ENCODE measurements at regions not wholly inside any gene's neighbourhood (a gene's known extent, or its start where the extent isn't known, plus 50 kb on each side); places are given as distances from the start of the nearest gene placed in this dataset.

GRCh38 chr11:44380820-44381219 is 70.9 kb upstream of the ALX4 start:
- no peaks in the 10 kb centered on the region; the same call in 2 of the 3 replicates for H3K9me3 ChIP-seq (replicated peaks; ENCODE audit: control insufficient read depth, insufficient read depth, low read length)
- ChIA-PET POLR2A (no interaction called here), SMC1A (ENCODE audit: uncharacterized antibody, unreplicated experiment) (no interaction called here), CTCF (no interaction called here), RAD21 (ENCODE audit: unreplicated experiment) (no interaction called here)
- BruUV-seq (replicated peaks): no TSS peak
- no peak for DNase-seq (ENCODE audit: low read depth, low spot score)
- FAIRE-seq: no peak
- no peak overlapping the region for H3K4me2 ChIP-seq (ENCODE audit: control insufficient read depth, insufficient read depth)
- H2AFZ ChIP-seq (ENCODE audit: control insufficient read depth, low read depth, low read length): no peak overlapping the region
- TF ChIP-seq TCF3 (IDR thresholded peaks at IDR 0.05; ENCODE audit: borderline replicate concordance, insufficient read depth, low read depth, low read length): no peak
- no peak for TF ChIP-seq HDGF (IDR thresholded peaks at IDR 0.05)
- TF ChIP-seq YY1 (IDR thresholded peaks at IDR 0.05; ENCODE audit: low read depth, low read length): no peak
- TF ChIP-seq STAT1 (conservative IDR thresholded peaks at IDR 0.05): no peak
- TF ChIP-seq, protein P1, sequence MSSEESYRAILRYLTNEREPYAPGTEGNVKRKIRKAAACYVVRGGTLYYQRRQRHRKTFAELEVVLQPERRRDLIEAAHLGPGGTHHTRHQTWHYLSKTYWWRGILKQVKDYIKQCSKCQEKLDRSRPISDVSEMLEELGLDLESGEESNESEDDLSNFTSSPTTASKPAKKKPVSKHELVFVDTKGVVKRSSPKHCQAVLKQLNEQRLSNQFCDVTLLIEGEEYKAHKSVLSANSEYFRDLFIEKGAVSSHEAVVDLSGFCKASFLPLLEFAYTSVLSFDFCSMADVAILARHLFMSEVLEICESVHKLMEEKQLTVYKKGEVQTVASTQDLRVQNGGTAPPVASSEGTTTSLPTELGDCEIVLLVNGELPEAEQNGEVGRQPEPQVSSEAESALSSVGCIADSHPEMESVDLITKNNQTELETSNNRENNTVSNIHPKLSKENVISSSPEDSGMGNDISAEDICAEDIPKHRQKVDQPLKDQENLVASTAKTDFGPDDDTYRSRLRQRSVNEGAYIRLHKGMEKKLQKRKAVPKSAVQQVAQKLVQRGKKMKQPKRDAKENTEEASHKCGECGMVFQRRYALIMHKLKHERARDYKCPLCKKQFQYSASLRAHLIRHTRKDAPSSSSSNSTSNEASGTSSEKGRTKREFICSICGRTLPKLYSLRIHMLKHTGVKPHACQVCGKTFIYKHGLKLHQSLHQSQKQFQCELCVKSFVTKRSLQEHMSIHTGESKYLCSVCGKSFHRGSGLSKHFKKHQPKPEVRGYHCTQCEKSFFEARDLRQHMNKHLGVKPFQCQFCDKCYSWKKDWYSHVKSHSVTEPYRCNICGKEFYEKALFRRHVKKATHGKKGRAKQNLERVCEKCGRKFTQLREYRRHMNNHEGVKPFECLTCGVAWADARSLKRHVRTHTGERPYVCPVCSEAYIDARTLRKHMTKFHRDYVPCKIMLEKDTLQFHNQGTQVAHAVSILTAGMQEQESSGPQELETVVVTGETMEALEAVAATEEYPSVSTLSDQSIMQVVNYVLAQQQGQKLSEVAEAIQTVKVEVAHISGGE (CRISPR knock-in tag; IDR thresholded peaks at IDR 0.05): no peak
- TF ChIP-seq, protein P2, sequence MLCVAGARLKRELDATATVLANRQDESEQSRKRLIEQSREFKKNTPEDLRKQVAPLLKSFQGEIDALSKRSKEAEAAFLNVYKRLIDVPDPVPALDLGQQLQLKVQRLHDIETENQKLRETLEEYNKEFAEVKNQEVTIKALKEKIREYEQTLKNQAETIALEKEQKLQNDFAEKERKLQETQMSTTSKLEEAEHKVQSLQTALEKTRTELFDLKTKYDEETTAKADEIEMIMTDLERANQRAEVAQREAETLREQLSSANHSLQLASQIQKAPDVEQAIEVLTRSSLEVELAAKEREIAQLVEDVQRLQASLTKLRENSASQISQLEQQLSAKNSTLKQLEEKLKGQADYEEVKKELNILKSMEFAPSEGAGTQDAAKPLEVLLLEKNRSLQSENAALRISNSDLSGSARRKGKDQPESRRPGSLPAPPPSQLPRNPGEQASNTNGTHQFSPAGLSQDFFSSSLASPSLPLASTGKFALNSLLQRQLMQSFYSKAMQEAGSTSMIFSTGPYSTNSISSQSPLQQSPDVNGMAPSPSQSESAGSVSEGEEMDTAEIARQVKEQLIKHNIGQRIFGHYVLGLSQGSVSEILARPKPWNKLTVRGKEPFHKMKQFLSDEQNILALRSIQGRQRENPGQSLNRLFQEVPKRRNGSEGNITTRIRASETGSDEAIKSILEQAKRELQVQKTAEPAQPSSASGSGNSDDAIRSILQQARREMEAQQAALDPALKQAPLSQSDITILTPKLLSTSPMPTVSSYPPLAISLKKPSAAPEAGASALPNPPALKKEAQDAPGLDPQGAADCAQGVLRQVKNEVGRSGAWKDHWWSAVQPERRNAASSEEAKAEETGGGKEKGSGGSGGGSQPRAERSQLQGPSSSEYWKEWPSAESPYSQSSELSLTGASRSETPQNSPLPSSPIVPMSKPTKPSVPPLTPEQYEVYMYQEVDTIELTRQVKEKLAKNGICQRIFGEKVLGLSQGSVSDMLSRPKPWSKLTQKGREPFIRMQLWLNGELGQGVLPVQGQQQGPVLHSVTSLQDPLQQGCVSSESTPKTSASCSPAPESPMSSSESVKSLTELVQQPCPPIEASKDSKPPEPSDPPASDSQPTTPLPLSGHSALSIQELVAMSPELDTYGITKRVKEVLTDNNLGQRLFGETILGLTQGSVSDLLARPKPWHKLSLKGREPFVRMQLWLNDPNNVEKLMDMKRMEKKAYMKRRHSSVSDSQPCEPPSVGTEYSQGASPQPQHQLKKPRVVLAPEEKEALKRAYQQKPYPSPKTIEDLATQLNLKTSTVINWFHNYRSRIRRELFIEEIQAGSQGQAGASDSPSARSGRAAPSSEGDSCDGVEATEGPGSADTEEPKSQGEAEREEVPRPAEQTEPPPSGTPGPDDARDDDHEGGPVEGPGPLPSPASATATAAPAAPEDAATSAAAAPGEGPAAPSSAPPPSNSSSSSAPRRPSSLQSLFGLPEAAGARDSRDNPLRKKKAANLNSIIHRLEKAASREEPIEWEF (IDR thresholded peaks at IDR 0.05; ENCODE audit: insufficient replicate concordance, low read depth, low read length): no peak
- TF ChIP-seq TCF7 (IDR thresholded peaks at IDR 0.05; ENCODE audit: borderline replicate concordance): no peak
- TF ChIP-seq ZSCAN29 (IDR thresholded peaks at IDR 0.05): no peak
- TF ChIP-seq WRNIP1 (IDR thresholded peaks at IDR 0.05; ENCODE audit: borderline replicate concordance, low read depth, low read length): no peak
- TF ChIP-seq, protein P3, sequence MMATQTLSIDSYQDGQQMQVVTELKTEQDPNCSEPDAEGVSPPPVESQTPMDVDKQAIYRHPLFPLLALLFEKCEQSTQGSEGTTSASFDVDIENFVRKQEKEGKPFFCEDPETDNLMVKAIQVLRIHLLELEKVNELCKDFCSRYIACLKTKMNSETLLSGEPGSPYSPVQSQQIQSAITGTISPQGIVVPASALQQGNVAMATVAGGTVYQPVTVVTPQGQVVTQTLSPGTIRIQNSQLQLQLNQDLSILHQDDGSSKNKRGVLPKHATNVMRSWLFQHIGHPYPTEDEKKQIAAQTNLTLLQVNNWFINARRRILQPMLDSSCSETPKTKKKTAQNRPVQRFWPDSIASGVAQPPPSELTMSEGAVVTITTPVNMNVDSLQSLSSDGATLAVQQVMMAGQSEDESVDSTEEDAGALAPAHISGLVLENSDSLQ (IDR thresholded peaks at IDR 0.05): no peak
- TF ChIP-seq, protein P4, sequence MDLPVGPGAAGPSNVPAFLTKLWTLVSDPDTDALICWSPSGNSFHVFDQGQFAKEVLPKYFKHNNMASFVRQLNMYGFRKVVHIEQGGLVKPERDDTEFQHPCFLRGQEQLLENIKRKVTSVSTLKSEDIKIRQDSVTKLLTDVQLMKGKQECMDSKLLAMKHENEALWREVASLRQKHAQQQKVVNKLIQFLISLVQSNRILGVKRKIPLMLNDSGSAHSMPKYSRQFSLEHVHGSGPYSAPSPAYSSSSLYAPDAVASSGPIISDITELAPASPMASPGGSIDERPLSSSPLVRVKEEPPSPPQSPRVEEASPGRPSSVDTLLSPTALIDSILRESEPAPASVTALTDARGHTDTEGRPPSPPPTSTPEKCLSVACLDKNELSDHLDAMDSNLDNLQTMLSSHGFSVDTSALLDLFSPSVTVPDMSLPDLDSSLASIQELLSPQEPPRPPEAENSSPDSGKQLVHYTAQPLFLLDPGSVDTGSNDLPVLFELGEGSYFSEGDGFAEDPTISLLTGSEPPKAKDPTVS (IDR thresholded peaks at IDR 0.05; ENCODE audit: low read depth, low read length): no peak
- TF ChIP-seq SP1 (IDR thresholded peaks at IDR 0.05; ENCODE audit: low read depth, low read length): no peak
- TF ChIP-seq FOXM1 (IDR thresholded peaks at IDR 0.05; ENCODE audit: low read depth, low read length): no peak
- no peak for TF ChIP-seq CHD2 (IDR thresholded peaks at IDR 0.05; ENCODE audit: borderline replicate concordance, low read depth, low read length)
- no peak for TF ChIP-seq ZNF24 (IDR thresholded peaks at IDR 0.05)
- no peak for TF ChIP-seq RELA (IDR thresholded peaks at IDR 0.05; ENCODE audit: borderline replicate concordance, partially characterized antibody)
- ATAC-seq: no peak
- in situ Hi-C loops (cut with MboI) (no loop called here), intact Hi-C loops (cut with micrococcal nuclease; ENCODE audit: unreplicated experiment) (no loop called here)
- H3K27me3 ChIP-seq (replicated peaks in 1 of 2; ENCODE audit: control insufficient read depth in 2 of 2, insufficient read depth in 2 of 2, low read length in 1 of 2): peaks cover 0 to 3% of the 10 kb centered on the region in 2 experiments; a peak in 2 of 4 replicates
- WGBS (ENCODE audit: insufficient coverage, insufficient replicate concordance, low lambda C conversion rate, missing lambda C conversion rate): 29% methylated on average over 7 of the region's 7 CpGs
- H3K9ac ChIP-seq (ENCODE audit: control insufficient read depth, insufficient read depth, low read length): no peak overlapping the region
- H3K4me1 ChIP-seq (ENCODE audit: control insufficient read depth, insufficient read depth, low read length): no peaks in the 10 kb centered on the region
- no peak overlapping the region for H3K27ac ChIP-seq (ENCODE audit: control insufficient read depth, insufficient read depth)
- H4K20me1 ChIP-seq (ENCODE audit: control insufficient read depth, insufficient read depth): no peaks in the 10 kb centered on the region
- no peak overlapping the region for H3K4me3 ChIP-seq
- no peaks in the 10 kb centered on the region for H3K79me2 ChIP-seq (ENCODE audit: control insufficient read depth, insufficient read depth, low read length)
- H3K36me3 ChIP-seq (ENCODE audit: control insufficient read depth in 2 of 2, insufficient read depth in 2 of 2, low read length in 1 of 2): no peaks in the 10 kb centered on the region

Data from GM12878 (cell line).